SJCRH30 (cell line): ENCODE measurements at regions not wholly inside any gene's neighbourhood (a gene's known extent, or its start where the extent isn't known, plus 50 kb on each side); places are given as distances from the start of the nearest gene placed in this dataset.
"Not testable (repeated sequence)": the region's sequence is repeated elsewhere in the genome, so short reads cannot be mapped to it uniquely, and the experiment has no call there.

Experiments used
- DNase-seq, 2 experiments: peaks; one replicate each; pipeline ENCODE4 v3.0.0-alpha.2; 2015 to 2020
- H3K27ac ChIP-seq: fragments of 250-450 bp; sonication (Bioruptor Pico); 2 replicates; pipeline ENCODE4 v1.5.1; 2020; ENCODE audit warnings: mild to moderate bottlenecking, moderate library complexity
- H3K27me3 ChIP-seq: fragments of 250-450 bp; sonication (Bioruptor Pico); 2 replicates; pipeline ENCODE4 v1.5.1; 2020; ENCODE audit warnings: mild to moderate bottlenecking, moderate library complexity
- H3K36me3 ChIP-seq: fragments of 250-450 bp; sonication (Bioruptor Pico); 2 replicates; pipeline ENCODE4 v1.5.1; 2020; ENCODE audit warnings: mild to moderate bottlenecking, moderate library complexity
- H3K4me1 ChIP-seq: fragments of 250-450 bp; sonication (Bioruptor Pico); 2 replicates; pipeline ENCODE4 v1.5.1; 2020; ENCODE audit warnings: mild to moderate bottlenecking, moderate library complexity
- H3K4me3 ChIP-seq: fragments of 250-450 bp; sonication (Bioruptor Pico); 2 replicates; pipeline ENCODE4 v1.5.1; 2020; ENCODE audit warnings: mild to moderate bottlenecking, moderate library complexity
- H3K9me3 ChIP-seq: fragments of 250-450 bp; sonication (Bioruptor Pico); replicated peaks from 2 replicates; pipeline ENCODE4 v1.5.1; 2020; ENCODE audit warnings: mild to moderate bottlenecking, moderate library complexity

- H3K27me3 ChIP-seq, H3K9me3 ChIP-seq, H3K27ac ChIP-seq, H3K4me1 ChIP-seq, H3K4me3 ChIP-seq, DNase-seq, H3K36me3 ChIP-seq: not testable (repeated sequence)
Measured at GRCh38 chr10:30706189-30706588, 76.6 kb upstream of the LYZL2 start.

GRCh38 chr10:30705625-30706149, 76.1 kb upstream of the LYZL2 start:
- no peak for DNase-seq
- Histone ChIP-seq H3K27ac (no peak overlapping the region), H3K36me3 (no peaks in the 10 kb centered on the region), H3K27me3 (no peaks in the 10 kb centered on the region), H3K4me3 (no peak overlapping the region), H3K4me1 (no peaks in the 10 kb centered on the region), H3K9me3 (no peaks in the 10 kb centered on the region)

- Histone ChIP-seq H3K4me3 (no peak overlapping the region), H3K27ac (no peak overlapping the region), H3K9me3 (no peaks in the 10 kb centered on the region), H3K36me3 (no peaks in the 10 kb centered on the region), H3K4me1 (no peaks in the 10 kb centered on the region), H3K27me3 (no peaks in the 10 kb centered on the region)
- DNase-seq, result no peak
Measured at GRCh38 chr10:30705101-30705624, 75.6 kb upstream of the LYZL2 start.

GRCh38 chr10:30704601-30705100, 75.1 kb upstream of the LYZL2 start:
- H3K27ac ChIP-seq, H3K36me3 ChIP-seq, H3K27me3 ChIP-seq, H3K4me1 ChIP-seq, H3K4me3 ChIP-seq, DNase-seq, H3K9me3 ChIP-seq: not testable (repeated sequence)

GRCh38 chr10:30704026-30704600, 74.6 kb upstream of the LYZL2 start:
- Histone ChIP-seq H3K4me3 (no peak overlapping the region), H3K36me3 (no peaks in the 10 kb centered on the region), H3K27ac (no peak overlapping the region), H3K4me1 (no peaks in the 10 kb centered on the region), H3K9me3 (no peaks in the 10 kb centered on the region), H3K27me3 (no peaks in the 10 kb centered on the region)
- no peak for DNase-seq

- not testable (repeated sequence) for H3K4me1 ChIP-seq, H3K9me3 ChIP-seq, DNase-seq, H3K27me3 ChIP-seq, H3K4me3 ChIP-seq, H3K27ac ChIP-seq, H3K36me3 ChIP-seq
Measured at GRCh38 chr10:30703446-30703845, 73.9 kb upstream of the LYZL2 start.

GRCh38 chr10:30702860-30703259, 73.3 kb upstream of the LYZL2 start:
- no peak overlapping the region for H3K4me3 ChIP-seq
- H3K27me3 ChIP-seq, result no peaks in the 10 kb centered on the region
- DNase-seq, result no peak
- H3K9me3 ChIP-seq, result no peaks in the 10 kb centered on the region
- H3K27ac ChIP-seq, result no peak overlapping the region
- H3K4me1 ChIP-seq, result no peaks in the 10 kb centered on the region
- no peaks in the 10 kb centered on the region for H3K36me3 ChIP-seq

- H3K27ac ChIP-seq, result no peak overlapping the region
- no peaks in the 10 kb centered on the region for H3K36me3 ChIP-seq
- peak; percentile 37 to 45 for DNase-seq
- H3K9me3 ChIP-seq, result no peaks in the 10 kb centered on the region
- H3K4me1 ChIP-seq, result no peaks in the 10 kb centered on the region
- peak overlapping the region; percentile 5; the same call in 1 of the 2 replicates for H3K4me3 ChIP-seq
- H3K27me3 ChIP-seq, result no peaks in the 10 kb centered on the region
Measured at GRCh38 chr10:30701451-30702173, 72.1 kb upstream of the LYZL2 start.

GRCh38 chr10:30697806-30698205, 68.3 kb upstream of the LYZL2 start:
- DNase-seq, result no peak
- no peak overlapping the region for H3K27ac ChIP-seq
- H3K4me1 ChIP-seq, result no peaks in the 10 kb centered on the region
- H3K27me3 ChIP-seq, result no peaks in the 10 kb centered on the region
- no peaks in the 10 kb centered on the region for H3K36me3 ChIP-seq
- no peak overlapping the region for H3K4me3 ChIP-seq
- no peaks in the 10 kb centered on the region for H3K9me3 ChIP-seq

GRCh38 chr10:30697221-30697620, 67.7 kb upstream of the LYZL2 start:
- not testable (repeated sequence) for H3K36me3 ChIP-seq, H3K27ac ChIP-seq, H3K4me3 ChIP-seq, H3K27me3 ChIP-seq, H3K9me3 ChIP-seq, DNase-seq, H3K4me1 ChIP-seq

GRCh38 chr10:30696416-30697185, 67.0 kb upstream of the LYZL2 start:
- H3K36me3 ChIP-seq, DNase-seq, H3K27ac ChIP-seq, H3K4me1 ChIP-seq, H3K27me3 ChIP-seq, H3K9me3 ChIP-seq, H3K4me3 ChIP-seq: not testable (repeated sequence)

- not testable (repeated sequence) for H3K27me3 ChIP-seq, H3K4me3 ChIP-seq, DNase-seq, H3K27ac ChIP-seq, H3K9me3 ChIP-seq, H3K4me1 ChIP-seq, H3K36me3 ChIP-seq
Measured at GRCh38 chr10:30695481-30696236, 66.1 kb upstream of the LYZL2 start.

- Histone ChIP-seq H3K27ac (no peak overlapping the region), H3K27me3 (no peaks in the 10 kb centered on the region), H3K9me3 (no peaks in the 10 kb centered on the region), H3K36me3 (no peaks in the 10 kb centered on the region), H3K4me3 (no peak overlapping the region), H3K4me1 (no peaks in the 10 kb centered on the region)
- no peak for DNase-seq
Measured at GRCh38 chr10:30694518-30695228, 65.1 kb upstream of the LYZL2 start.

GRCh38 chr10:30691639-30692015, 62.1 kb upstream of the LYZL2 start:
- no peak for DNase-seq
- 0 out of 2 replicates have a peak, but pooled peaks cover 4% of the 10 kb centered on the region for H3K27me3 ChIP-seq
- no peaks in the 10 kb centered on the region for H3K36me3 ChIP-seq
- H3K4me3 ChIP-seq, result no peak overlapping the region
- no peak overlapping the region for H3K27ac ChIP-seq
- peaks cover 7% of the 10 kb centered on the region; the same call in 1 of the 2 replicates for H3K4me1 ChIP-seq
- H3K9me3 ChIP-seq, result no peaks in the 10 kb centered on the region
